Stimulated activated naive B cell treated with anti-CD40 and anti-IgM and Interleukin-4, amounts not matched to agents 10 μg/mL and 1 μg/mL and 100 μg/mL, for 72 hours (primary cell): ENCODE measurements at regions not wholly inside any gene's neighbourhood (a gene's known extent, or its start where the extent isn't known, plus 50 kb on each side); places are given as distances from the start of the nearest gene placed in this dataset.

Experiments used
- ATAC-seq, 2 donors: fragments of 150-1000 bp; cut with Tn5 transposase; replicated peaks; 2 replicates each; pipeline ENCODE4 v1.10.0; 2021; ENCODE audit warnings: moderate library complexity in 1 of 2
- DNase-seq: peaks from one replicate; pipeline ENCODE4 v3.0.0; 2021
- H3K27ac Mint-ChIP-seq: one replicate; pipeline ENCODE4 v1.8.0; 2022; ENCODE audit warnings: mild to moderate bottlenecking, mixed read lengths
- H3K27me3 Mint-ChIP-seq, 2 donors: one replicate each; pipeline ENCODE4 v1.8.0; 2022; ENCODE audit warnings: mixed read lengths in 2 of 2
- H3K36me3 Mint-ChIP-seq, 2 donors: one replicate each; pipeline ENCODE4 v1.8.0; 2022; ENCODE audit warnings: mixed read lengths in 2 of 2, mild to moderate bottlenecking in 1 of 2
- H3K4me1 Mint-ChIP-seq, 2 donors: one replicate each; pipeline ENCODE4 v1.8.0; 2022; ENCODE audit warnings: mixed read lengths in 2 of 2, mild to moderate bottlenecking in 1 of 2
- H3K4me3 Mint-ChIP-seq, 2 donors: one replicate each; pipeline ENCODE4 v1.8.0; 2022; ENCODE audit warnings: mild to moderate bottlenecking in 2 of 2, mixed read lengths in 2 of 2, moderate library complexity in 1 of 2
- H3K9me3 Mint-ChIP-seq, 2 donors: one replicate each; pipeline ENCODE4 v1.8.0; 2022; ENCODE audit warnings: mixed read lengths in 2 of 2, mild to moderate bottlenecking in 1 of 2

DNA sequence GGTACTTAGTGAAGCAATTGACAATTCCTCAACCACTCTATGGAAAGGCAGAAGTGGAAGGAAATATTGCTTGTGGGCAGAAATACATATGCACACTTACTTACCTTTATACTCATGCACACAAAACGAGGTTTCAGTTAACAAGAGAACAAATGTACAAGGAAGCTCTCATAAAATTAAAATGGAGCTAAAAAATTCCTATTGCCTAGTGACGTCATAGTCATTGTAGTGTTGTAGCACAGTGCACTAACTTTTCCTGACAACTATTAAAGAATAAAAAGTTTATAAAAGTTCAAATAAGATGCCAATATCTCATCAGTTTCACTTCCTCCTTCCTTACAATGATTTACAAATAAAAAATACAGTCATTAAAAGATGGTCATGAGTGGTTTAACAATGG lies 1161.9 kb upstream of the NRXN1 start:
- ATAC-seq (no peak), DNase-seq (no peak)
- H3K9me3 Mint-ChIP-seq, result peaks cover 0 to 4% of the 10 kb centered on the region in 2 donors
- no peaks in the 10 kb centered on the region for H3K4me1 Mint-ChIP-seq
- H3K27me3 Mint-ChIP-seq, result no peaks in the 10 kb centered on the region
- H3K27ac Mint-ChIP-seq, result no peak overlapping the region
- no peaks in the 10 kb centered on the region for H3K36me3 Mint-ChIP-seq
- H3K4me3 Mint-ChIP-seq, result no peak overlapping the region

DNA sequence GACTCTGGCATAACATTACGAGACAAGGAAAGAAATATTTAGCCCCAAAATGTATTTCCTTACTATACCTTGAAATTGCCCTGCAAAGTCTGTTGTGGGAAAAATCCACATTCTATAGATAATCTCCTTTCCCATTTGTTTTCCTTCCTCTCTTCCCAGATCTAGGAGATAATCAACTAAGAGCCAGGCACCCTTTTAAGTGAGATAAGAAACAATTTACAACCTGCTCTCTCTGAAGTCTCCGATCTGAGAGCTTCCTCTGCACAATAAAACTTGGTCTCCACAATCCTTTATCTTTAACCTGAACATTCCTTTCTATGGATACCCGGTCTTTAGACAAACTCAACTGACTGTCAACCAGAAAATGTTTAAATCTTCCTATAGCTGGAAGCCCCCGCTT lies 1160.7 kb upstream of the NRXN1 start:
- Mint-ChIP-seq H3K4me1 (no peaks in the 10 kb centered on the region), H3K27me3 (no peaks in the 10 kb centered on the region), H3K4me3 (no peak overlapping the region), H3K36me3 (no peaks in the 10 kb centered on the region), H3K27ac (no peak overlapping the region), H3K9me3 (peaks cover 0 to 4% of the 10 kb centered on the region in 2 donors)
- no peak for ATAC-seq
- DNase-seq, result no peak

DNA sequence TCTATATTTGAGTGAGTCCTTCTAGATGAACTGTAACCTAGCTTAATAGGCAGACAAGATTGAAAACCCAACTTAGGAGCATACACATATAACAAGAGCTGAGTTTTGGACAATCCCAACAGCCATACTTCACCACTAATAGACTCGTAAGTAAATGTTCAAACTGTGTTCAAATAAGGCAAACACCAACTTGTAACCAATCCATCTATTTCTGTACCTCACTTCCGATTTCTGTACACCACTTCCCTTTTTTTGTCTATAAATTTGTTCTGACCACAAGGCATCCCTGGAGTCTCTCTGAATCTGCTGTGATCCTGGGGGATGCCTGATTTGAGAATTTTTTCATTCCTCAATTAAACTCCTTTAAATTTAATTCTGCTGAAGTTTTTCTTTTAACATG lies 1149.1 kb upstream of the NRXN1 start:
- H3K9me3 Mint-ChIP-seq, result peaks cover 0 to 2% of the 10 kb centered on the region in 2 donors
- no peaks in the 10 kb centered on the region for H3K27me3 Mint-ChIP-seq
- H3K4me1 Mint-ChIP-seq, result no peaks in the 10 kb centered on the region
- no peak overlapping the region for H3K27ac Mint-ChIP-seq
- H3K36me3 Mint-ChIP-seq, result no peaks in the 10 kb centered on the region
- H3K4me3 Mint-ChIP-seq, result no peak overlapping the region
- ATAC-seq (no peak), DNase-seq (no peak)

DNA sequence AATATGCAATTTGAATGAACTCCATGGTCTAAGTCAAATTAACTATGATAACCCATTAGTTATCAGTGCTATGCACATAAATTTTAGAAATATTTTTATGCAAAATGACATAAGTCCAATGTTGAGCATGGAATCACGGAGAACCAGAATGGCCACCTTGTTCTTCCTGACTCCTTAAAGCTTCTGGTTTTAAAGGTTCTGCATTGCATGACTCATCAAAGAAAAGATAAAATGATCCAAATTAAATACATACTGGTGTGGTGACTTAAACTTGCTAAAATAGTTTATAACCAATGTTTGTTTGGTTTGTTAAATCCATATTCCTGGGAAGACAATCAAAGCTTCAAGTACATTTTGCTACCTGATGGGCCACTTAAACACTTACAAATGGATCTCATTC lies 1146.9 kb upstream of the NRXN1 start:
- DNase-seq, result no peak
- Mint-ChIP-seq H3K4me3 (no peak overlapping the region), H3K27ac (no peak overlapping the region), H3K4me1 (no peaks in the 10 kb centered on the region), H3K27me3 (no peaks in the 10 kb centered on the region), H3K36me3 (no peaks in the 10 kb centered on the region), H3K9me3 (peaks cover 0 to 2% of the 10 kb centered on the region in 2 donors)
- ATAC-seq, result no peak

DNA sequence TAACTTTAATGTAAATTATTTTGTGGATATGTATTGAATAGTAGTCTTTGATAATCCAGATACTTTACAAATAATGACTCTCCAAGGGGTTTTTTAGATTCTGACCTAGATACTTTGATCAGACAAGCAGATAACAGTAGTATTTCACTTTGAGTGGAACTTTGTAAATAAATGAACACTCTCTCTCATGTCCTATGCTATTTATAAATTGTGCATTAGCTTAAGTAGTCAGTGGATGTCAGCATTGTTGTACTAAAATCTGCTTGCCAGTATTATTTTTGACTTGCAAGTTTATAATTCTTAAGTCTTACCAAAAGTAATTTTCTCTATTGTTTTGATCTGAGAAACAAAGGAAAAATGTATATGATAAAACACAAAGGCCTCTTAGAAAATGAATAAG lies 1113.1 kb upstream of the NRXN1 start:
- no peaks in the 10 kb centered on the region for H3K4me1 Mint-ChIP-seq
- H3K27me3 Mint-ChIP-seq, result no peaks in the 10 kb centered on the region
- ATAC-seq (no peak), DNase-seq (no peak)
- H3K9me3 Mint-ChIP-seq, result no peaks in the 10 kb centered on the region
- no peak overlapping the region for H3K27ac Mint-ChIP-seq
- H3K4me3 Mint-ChIP-seq, result no peak overlapping the region
- no peaks in the 10 kb centered on the region for H3K36me3 Mint-ChIP-seq

DNA sequence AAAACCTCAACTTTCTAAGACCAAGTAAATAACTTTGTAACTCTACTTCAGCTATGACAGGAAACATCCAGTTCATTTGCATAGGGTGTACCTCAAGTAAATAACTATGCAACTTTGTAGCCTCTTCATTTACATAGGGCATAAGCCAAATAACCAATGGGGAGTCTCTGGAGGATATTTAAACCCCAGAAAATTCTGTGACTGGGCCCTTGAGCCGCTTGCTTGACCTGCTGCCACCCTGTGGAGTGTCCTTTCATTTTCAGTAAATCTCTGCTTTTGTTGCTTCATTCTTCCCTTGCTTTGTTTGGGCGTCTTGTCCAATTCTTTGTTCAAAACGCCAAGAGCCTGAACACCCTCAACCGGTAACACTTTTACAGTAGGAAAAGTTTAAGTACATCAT lies 1112.7 kb upstream of the NRXN1 start:
- DNase-seq (no peak), ATAC-seq (no peak)
- Mint-ChIP-seq H3K27me3 (no peaks in the 10 kb centered on the region), H3K36me3 (no peaks in the 10 kb centered on the region), H3K4me1 (no peaks in the 10 kb centered on the region), H3K4me3 (no peak overlapping the region), H3K9me3 (no peaks in the 10 kb centered on the region), H3K27ac (no peak overlapping the region)

DNA sequence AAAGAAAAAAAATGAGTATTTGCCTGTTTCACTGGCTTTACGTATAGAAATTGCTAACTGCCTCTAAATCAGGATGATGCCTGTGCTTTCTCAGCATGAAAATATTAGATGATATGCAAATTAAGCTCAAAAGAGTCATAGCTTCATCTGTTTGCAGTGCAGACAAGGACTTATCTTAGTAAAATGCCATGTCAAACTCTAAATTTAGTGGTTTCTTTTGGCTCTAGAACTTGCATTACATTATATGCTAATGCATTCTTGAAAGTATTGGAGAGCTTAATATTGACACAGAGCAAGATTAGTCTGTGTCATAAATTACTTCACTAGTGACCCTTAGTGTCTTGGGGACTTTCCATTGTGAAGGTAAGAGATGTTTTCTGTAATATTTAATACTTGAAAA lies 1109.1 kb upstream of the NRXN1 start:
- Mint-ChIP-seq H3K27ac (no peak overlapping the region), H3K4me1 (no peaks in the 10 kb centered on the region), H3K4me3 (no peak overlapping the region)

DNA sequence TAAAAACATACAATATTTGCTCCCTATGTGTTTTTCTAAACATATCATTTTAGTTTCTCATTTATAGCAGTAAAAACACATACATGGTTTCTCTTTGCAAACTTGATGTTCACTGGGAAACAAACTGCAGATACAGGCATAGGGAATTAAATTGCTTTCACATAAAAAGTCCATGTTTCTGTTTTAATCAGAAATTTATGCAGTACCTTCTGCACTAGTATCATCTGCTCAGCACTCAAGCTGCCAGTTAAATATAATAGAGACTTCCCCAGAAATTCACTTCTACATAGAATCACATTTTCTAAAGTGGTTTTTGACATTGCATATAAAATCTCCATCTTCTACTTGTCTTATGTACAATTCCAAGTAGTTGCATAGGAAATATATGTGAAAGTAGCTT lies 1107.3 kb upstream of the NRXN1 start:
- H3K27me3 Mint-ChIP-seq, result no peaks in the 10 kb centered on the region
- peaks cover 0 to 1% of the 10 kb centered on the region in 2 donors for H3K9me3 Mint-ChIP-seq
- H3K4me1 Mint-ChIP-seq, result no peaks in the 10 kb centered on the region
- DNase-seq, result no peak
- no peak overlapping the region for H3K4me3 Mint-ChIP-seq
- H3K36me3 Mint-ChIP-seq, result no peaks in the 10 kb centered on the region
- H3K27ac Mint-ChIP-seq, result no peak overlapping the region
- no peak for ATAC-seq

More for the DNA sequence above, 1109.1 kb upstream of the NRXN1 start:
- Mint-ChIP-seq H3K9me3 (peaks cover 0 to 1% of the 10 kb centered on the region in 2 donors), H3K36me3 (no peaks in the 10 kb centered on the region), H3K27me3 (no peaks in the 10 kb centered on the region)
- no peak for DNase-seq
- no peak for ATAC-seq

DNA sequence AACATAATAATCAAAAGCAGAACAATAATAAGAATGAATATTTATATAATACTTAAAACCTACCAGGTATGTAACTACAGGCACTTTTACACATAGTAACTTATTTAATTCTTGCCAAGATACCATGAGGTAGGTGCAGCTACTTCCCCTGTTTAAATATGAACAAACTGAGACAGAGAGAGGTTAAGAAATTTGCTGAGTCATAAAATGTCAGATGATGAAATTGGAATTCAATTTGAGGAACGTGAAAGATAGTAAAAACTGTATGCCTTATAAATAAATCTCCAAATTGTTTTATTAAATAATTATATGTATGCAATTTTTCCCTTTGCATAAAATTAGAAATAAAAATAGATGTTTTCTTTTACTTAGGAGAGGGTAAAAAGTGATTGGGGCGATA lies 1103.3 kb upstream of the NRXN1 start:
- Mint-ChIP-seq H3K27me3 (no peaks in the 10 kb centered on the region), H3K4me1 (no peaks in the 10 kb centered on the region), H3K9me3 (peaks cover 0 to 4% of the 10 kb centered on the region in 2 donors), H3K36me3 (no peaks in the 10 kb centered on the region), H3K4me3 (no peak overlapping the region), H3K27ac (no peak overlapping the region)
- no peak for ATAC-seq
- DNase-seq, result no peak

DNA sequence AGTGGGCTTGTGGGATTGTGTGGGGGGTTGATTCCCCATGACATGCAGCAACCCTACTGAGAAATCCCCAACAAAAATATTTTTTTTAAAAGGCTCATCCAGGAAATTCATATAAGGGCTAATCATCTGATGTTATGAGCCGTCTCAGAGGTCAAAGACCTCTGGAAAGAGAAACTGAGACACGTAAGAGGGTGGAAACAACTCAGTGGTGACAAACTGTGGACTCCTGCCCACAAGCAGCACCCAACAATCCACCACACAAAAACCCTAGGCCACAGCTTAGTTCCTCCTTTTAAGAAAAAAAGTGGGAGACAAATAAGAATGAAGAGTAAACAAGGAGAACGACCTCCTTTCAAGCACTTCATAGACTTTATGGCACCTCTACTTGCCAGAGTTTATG lies 1096.1 kb upstream of the NRXN1 start:
- Mint-ChIP-seq H3K27me3 (no peaks in the 10 kb centered on the region), H3K4me1 (no peaks in the 10 kb centered on the region), H3K4me3 (no peak overlapping the region), H3K9me3 (peaks cover 3 to 9% of the 10 kb centered on the region in 2 donors), H3K27ac (no peak overlapping the region), H3K36me3 (no peaks in the 10 kb centered on the region)
- DNase-seq (no peak), ATAC-seq (no peak)

DNA sequence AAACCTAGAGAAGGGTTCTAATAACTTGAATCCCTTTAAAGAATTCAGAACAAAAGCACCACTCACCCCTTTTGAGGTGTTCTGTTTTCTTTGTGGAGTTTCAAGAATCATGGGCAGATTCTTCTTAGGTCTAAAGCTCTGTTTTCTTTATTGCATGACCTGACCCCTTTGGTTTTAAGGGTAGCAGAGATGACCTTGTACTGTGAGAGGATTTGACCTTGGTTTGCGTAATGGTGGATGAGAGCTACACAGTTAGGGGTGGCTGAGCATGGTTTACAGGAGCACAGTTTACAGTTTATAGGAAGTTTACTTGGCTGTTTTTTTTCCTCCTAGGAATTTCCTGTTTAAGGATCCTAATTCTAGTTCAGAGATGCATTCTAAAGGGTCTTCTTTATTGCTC lies 1095.6 kb upstream of the NRXN1 start:
- H3K9me3 Mint-ChIP-seq, result peaks cover 3 to 9% of the 10 kb centered on the region in 2 donors
- no peak overlapping the region for H3K27ac Mint-ChIP-seq
- H3K4me1 Mint-ChIP-seq, result no peaks in the 10 kb centered on the region
- no peak for ATAC-seq
- no peak for DNase-seq
- no peaks in the 10 kb centered on the region for H3K27me3 Mint-ChIP-seq
- H3K36me3 Mint-ChIP-seq, result no peaks in the 10 kb centered on the region
- no peak overlapping the region for H3K4me3 Mint-ChIP-seq

DNA sequence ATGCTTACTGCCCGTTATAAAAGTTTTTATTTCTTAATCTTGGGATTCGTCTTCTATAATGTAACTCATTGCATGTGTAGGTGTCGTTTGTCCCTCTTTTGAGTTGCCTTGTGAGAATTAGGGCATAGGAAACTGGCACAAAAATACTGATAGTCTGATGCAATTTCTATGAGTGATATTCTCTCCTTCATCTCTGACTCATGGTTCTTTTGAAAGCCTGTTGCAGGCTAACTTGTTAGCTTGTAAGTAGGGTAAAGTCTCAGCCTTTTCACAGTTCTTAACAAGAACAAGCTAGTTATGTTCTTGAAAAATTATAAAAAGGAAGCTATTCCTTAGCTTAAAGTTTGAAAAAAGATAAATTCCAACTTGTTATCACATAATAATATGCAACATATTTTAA lies 1085.4 kb upstream of the NRXN1 start:
- no peak for DNase-seq
- H3K27me3 Mint-ChIP-seq, result no peaks in the 10 kb centered on the region

DNA sequence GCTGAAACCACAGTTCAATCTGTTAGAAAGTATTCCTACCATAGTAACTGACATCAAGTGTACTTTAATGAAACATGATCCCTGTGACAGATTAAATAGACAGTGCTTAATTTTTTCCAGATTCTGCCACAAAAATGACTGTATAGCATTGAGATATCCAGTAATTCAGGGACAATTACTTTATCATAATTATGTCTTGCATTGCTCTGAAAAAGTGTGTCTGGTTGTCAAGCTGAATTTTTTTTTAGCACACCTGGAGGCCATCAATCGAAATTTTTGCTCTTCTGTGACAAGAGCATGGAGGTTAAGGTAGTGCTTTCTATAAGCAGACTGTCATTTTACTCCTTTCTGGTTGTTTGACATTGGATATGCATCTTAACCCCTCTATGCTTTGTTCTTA lies 1083.8 kb upstream of the NRXN1 start:
- H3K9me3 Mint-ChIP-seq, result peaks cover 0 to 4% of the 10 kb centered on the region in 2 donors

More for the DNA sequence above, 1085.4 kb upstream of the NRXN1 start:
- H3K9me3 Mint-ChIP-seq, result peaks cover 0 to 1% of the 10 kb centered on the region in 2 donors
- H3K4me1 Mint-ChIP-seq, result no peaks in the 10 kb centered on the region
- ATAC-seq, result no peak
- H3K27ac Mint-ChIP-seq, result no peak overlapping the region
- H3K36me3 Mint-ChIP-seq, result no peaks in the 10 kb centered on the region
- no peak overlapping the region for H3K4me3 Mint-ChIP-seq

DNA sequence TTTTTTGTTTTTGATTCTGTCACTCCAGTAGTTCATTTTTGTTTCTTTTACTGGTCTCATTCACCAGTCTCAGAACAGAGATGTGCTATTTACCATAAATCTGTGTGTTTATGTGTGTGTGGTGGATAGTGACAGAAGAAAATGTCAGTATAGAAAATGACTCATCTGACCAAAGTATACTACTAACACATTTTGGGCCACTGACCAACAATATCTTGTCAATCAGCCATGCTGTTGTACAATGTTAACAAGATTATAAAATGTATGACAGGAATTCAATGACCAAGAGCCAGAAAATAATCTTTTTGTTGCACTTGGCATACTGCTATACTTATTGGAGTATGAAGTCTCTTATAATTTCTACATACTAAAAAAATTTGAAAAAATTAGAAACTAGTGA lies 1081.4 kb upstream of the NRXN1 start:
- ATAC-seq (no peak), DNase-seq (no peak)
- Mint-ChIP-seq H3K27me3 (no peaks in the 10 kb centered on the region), H3K36me3 (no peaks in the 10 kb centered on the region), H3K4me1 (no peaks in the 10 kb centered on the region), H3K4me3 (no peak overlapping the region), H3K27ac (no peak overlapping the region), H3K9me3 (peaks cover 0 to 2% of the 10 kb centered on the region in 2 donors)

More for the DNA sequence above, 1083.8 kb upstream of the NRXN1 start:
- Mint-ChIP-seq H3K4me3 (no peak overlapping the region), H3K4me1 (no peaks in the 10 kb centered on the region), H3K36me3 (no peaks in the 10 kb centered on the region), H3K27ac (no peak overlapping the region), H3K27me3 (no peaks in the 10 kb centered on the region)
- ATAC-seq (no peak), DNase-seq (no peak)

DNA sequence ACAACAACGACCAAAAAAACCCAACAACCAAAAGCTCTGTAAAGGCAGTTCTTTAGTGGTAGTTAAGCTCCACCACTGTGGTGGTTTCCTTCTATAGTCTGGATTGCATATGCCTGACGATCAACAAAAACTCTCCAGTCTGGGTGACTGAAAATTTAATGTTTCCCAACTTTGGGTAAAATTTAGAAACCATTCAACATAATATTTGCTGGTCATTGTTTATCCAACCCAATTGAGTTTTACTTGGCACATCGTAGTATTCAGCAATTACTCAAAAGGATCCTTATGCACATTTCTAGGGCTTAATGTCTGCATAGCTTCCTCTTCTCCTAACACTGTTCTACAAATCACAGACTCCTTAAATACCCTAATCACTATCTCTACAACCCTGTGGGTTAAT lies 1080.2 kb upstream of the NRXN1 start:
- H3K27me3 Mint-ChIP-seq, result no peaks in the 10 kb centered on the region
- H3K36me3 Mint-ChIP-seq, result no peaks in the 10 kb centered on the region
- no peaks in the 10 kb centered on the region for H3K4me1 Mint-ChIP-seq
- ATAC-seq (no peak), DNase-seq (no peak)
- H3K27ac Mint-ChIP-seq, result no peak overlapping the region
- no peak overlapping the region for H3K4me3 Mint-ChIP-seq
- peaks cover 0 to 2% of the 10 kb centered on the region in 2 donors for H3K9me3 Mint-ChIP-seq

DNA sequence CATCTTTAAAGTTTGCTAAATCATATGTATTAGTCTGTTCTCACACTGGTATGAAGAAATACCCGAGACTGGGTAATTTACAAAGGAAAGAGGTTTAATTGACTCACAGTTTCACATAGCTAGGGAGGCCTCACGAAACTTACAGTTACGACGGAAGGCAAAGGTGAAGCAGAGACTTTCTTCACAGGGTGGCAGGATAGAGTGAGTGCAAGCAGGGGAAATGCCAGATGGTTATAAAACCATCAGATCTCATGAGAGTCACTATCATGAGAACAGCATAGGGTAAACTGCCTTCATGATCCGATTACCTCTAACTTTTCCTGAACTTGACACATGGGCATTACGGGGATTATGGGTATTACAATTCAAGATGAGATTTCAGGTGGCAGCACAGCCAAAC lies 1075.2 kb upstream of the NRXN1 start:
- H3K27me3 Mint-ChIP-seq, result no peaks in the 10 kb centered on the region
- no peak for ATAC-seq
- DNase-seq, result no peak
- H3K36me3 Mint-ChIP-seq, result no peaks in the 10 kb centered on the region
- no peaks in the 10 kb centered on the region for H3K4me1 Mint-ChIP-seq
- H3K4me3 Mint-ChIP-seq, result no peak overlapping the region
- peaks cover 0 to 2% of the 10 kb centered on the region in 2 donors for H3K9me3 Mint-ChIP-seq
- no peak overlapping the region for H3K27ac Mint-ChIP-seq
